Heart right ventricle (tissue), 16 donors: ENCODE measurements at regions not wholly inside any gene's neighbourhood (a gene's known extent, or its start where the extent isn't known, plus 50 kb on each side); places are given as distances from the start of the nearest gene placed in this dataset.

Experiments
- ATAC-seq, 8 donors: fragments of 200-7000 bp; cut with Tn5 transposase; one replicate each; pipeline ENCODE4 v1.9.1; 2020; ENCODE audit warnings: mild to moderate bottlenecking in 8 of 8, moderate library complexity in 8 of 8, moderate number of reproducible peaks in 1 of 8
- DNase-seq, 2 donors: peaks; one replicate each; pipeline ENCODE4 v3.0.0-alpha.2; 2020
- H3K27ac ChIP-seq, 10 donors: fragments of 200-600 bp; sonication (generic) in 2 of 10; one replicate each; pipeline versions ENCODE4 v1.5.0 to v1.8.0; 2020 to 2022; ENCODE audit warnings: mild to moderate bottlenecking in 3 of 10
- H3K27me3 ChIP-seq, 7 donors: fragments of 200-600 bp; one replicate each; pipeline ENCODE4 v1.8.0; 2021 to 2022; ENCODE audit warnings: mild to moderate bottlenecking in 2 of 7
- H3K36me3 ChIP-seq, 9 donors: fragments of 200-600 bp; sonication (generic) in 1 of 9; one replicate each; pipeline versions ENCODE4 v1.5.0 to v1.8.0; 2020 to 2022; ENCODE audit warnings: mild to moderate bottlenecking in 2 of 9
- H3K4me1 ChIP-seq, 9 donors: fragments of 200-600 bp; sonication (generic) in 1 of 9; one replicate each; pipeline versions ENCODE4 v1.5.0 to v1.8.0; 2020 to 2022; ENCODE audit warnings: mild to moderate bottlenecking in 4 of 9
- H3K4me3 ChIP-seq, 10 donors: fragments of 200-600 bp; sonication (generic) in 2 of 10; one replicate each; pipeline versions ENCODE4 v1.5.0 to v1.8.0; 2020 to 2022; ENCODE audit warnings: mild to moderate bottlenecking in 7 of 10, moderate library complexity in 2 of 10
- H3K9me3 ChIP-seq, 11 donors: fragments of 200-600 bp in 10 of 11; sonication (generic) in 2 of 11; one replicate each; pipeline versions ENCODE4 v1.5.0 to v1.8.0; 2013 to 2022; ENCODE audit warnings: mild to moderate bottlenecking in 2 of 11, control low read depth in 1 of 11, moderate library complexity in 1 of 11
- WGBS, 2 donors: extraction: QIAGEN DNeasy Blood & Tissue Kit; methylation state at CpG; one replicate each; pipeline ENCODE4 v1.1.7; 2013; ENCODE audit warnings: inconsistent platforms in 1 of 2; 5-methylcytosine and 5-hydroxymethylcytosine counted together
- intact Hi-C, 10 donors: fragments of 100-400 bp; cut with DNase I; formaldehyde crosslinking; loops; one replicate each; pipeline versions ENCODE4 v1.11.1 to v1.14.2; 2022
- TF ChIP-seq, protein P1 (sequence below), 9 donors: fragments of 200-600 bp; sonication (generic) in 2 of 9; IDR thresholded peaks; one replicate each; pipeline versions ENCODE4 v1.5.0 to v1.8.0; 2021 to 2022; ENCODE audit warnings: antibody characterized with exemption in 9 of 9, mild to moderate bottlenecking in 5 of 9, moderate library complexity in 1 of 9
- donor health status: Arrhythmogenic right ventricular cardiomyopathy.
- donor health status: ischemic (EF 13 %, LVEDD 7.1; RV severe dilation, severe dysfunction).
- donor health status: healthy with polysubstance abuse.
- donor health status: DM: no; HTN: yes; CAD: no.
- donor health status: DM: no; HTN: no; CAD: no.
- donor health status: ischemic (EF 25% LVEDD 6.9; RV normal size, moderate dysfunction).
- donor health status: ischemic (EF 25% LVEDD 5.7; RV mildly dilated, moderate dysfunction).
- donor health status: healthy.
- donor health status: DM: yes; HTN: yes; CAD: no.
- donor health status: Ischemic cardiomyopathy.
- donor health status: ischemic (EF 35%, LVEDD 5.7; RV mildly dilated, moderate dysfunction).
- donor health status: nonischemic (EF 11% LVEDD 7.7; RV severe dilation, severe dysfunction).
- donor health status: DM: yes; HTN: yes; CAD: no.
- donor health status: PGD.
- donor health status: ischemic (EF 29% LVEDD 5.4; RV normal size, mild dysfunction).
- donor health status: nonischemic (EF 23%, LVEDD 6.1; RV moderate dilation, normal function).

- 56 to 57% methylated on average over 2 of the region's 2 CpGs for WGBS, 2 donors
- Histone ChIP-seq H3K9me3 (no peaks in the 10 kb centered on the region), H3K4me3 (no peak overlapping the region), H3K27me3 (peaks cover 0 to 4% (median 0%) of the 10 kb centered on the region in 7 donors), H3K36me3 (no peaks in the 10 kb centered on the region), H3K27ac (no peak overlapping the region), H3K4me1 (no peaks in the 10 kb centered on the region)
- ATAC-seq (peak in 2 of 8 donors; percentile 16 to 50), DNase-seq (no peak)
- intact Hi-C loops: no loop called here
- TF ChIP-seq, protein P1, sequence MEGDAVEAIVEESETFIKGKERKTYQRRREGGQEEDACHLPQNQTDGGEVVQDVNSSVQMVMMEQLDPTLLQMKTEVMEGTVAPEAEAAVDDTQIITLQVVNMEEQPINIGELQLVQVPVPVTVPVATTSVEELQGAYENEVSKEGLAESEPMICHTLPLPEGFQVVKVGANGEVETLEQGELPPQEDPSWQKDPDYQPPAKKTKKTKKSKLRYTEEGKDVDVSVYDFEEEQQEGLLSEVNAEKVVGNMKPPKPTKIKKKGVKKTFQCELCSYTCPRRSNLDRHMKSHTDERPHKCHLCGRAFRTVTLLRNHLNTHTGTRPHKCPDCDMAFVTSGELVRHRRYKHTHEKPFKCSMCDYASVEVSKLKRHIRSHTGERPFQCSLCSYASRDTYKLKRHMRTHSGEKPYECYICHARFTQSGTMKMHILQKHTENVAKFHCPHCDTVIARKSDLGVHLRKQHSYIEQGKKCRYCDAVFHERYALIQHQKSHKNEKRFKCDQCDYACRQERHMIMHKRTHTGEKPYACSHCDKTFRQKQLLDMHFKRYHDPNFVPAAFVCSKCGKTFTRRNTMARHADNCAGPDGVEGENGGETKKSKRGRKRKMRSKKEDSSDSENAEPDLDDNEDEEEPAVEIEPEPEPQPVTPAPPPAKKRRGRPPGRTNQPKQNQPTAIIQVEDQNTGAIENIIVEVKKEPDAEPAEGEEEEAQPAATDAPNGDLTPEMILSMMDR (IDR thresholded peaks at IDR 0.05): no peak
Observed at GRCh38 chr2:121872651-121873050, 117.2 kb downstream of the TSN start.

DNA sequence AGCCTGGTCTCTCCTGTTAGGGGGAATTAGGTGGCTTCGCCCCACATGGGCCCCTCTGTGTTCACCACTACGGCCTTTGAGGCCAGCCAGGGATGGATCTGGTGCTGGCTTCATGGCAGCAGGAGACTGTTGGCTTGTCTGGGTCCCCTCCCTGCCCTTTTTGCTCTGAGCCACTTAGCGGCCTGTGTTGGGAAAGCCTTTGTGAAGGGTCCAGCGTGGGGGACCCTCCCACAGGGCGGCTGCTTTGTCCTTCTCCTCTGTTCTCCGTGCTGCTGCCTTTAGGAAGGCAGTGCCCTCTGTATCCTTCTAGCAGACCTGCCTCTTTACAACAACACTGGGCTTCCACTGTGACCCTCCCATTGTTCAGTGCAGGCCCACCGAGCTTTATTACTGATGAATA, 118.4 kb downstream of the TSN start:
- ATAC-seq: no peak
- 89 to 91% methylated on average over 7 of the region's 7 CpGs for WGBS, 2 donors
- no peaks in the 10 kb centered on the region for H3K9me3 ChIP-seq
- H3K27ac ChIP-seq: no peak overlapping the region
- no peak for DNase-seq
- H3K4me3 ChIP-seq: no peak overlapping the region
- H3K4me1 ChIP-seq: no peaks in the 10 kb centered on the region
- peaks cover 0 to 8% (median 0%) of the 10 kb centered on the region in 7 donors for H3K27me3 ChIP-seq
- intact Hi-C loops: no loop called here
- H3K36me3 ChIP-seq: no peaks in the 10 kb centered on the region
- TF ChIP-seq, protein P1 (IDR thresholded peaks at IDR 0.05): no peak

DNA sequence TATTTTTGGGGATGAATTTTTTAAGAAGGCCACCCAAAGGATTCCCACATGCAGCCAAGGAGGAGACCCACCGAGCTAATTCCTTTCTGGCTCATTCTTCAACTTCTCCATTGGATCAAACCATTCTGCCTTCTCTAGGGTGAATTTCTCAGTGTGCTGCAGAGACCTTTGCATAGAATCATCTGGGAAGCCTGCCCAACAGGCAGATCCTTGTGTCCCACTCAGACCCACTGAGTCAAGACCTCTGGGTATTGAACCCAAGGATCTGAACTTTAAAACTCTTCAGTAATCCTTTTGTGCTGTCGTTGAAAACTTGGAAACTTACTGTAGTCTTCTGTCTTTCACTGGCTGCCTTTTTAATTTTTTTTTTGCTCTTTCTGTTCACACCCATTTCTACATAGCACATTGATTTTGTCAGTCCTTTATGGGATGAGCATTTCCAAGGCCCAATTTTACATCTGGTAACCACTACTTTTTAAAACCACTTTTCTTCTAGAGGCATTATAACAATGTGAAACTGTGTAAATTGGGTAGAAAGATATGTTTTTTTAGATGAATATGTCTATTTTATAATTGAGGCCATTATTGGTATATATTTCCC, 120.2 kb downstream of the TSN start:
- no peak overlapping the region for H3K27ac ChIP-seq
- ATAC-seq: peak in 2 of 8 donors; percentile 20 to 51
- no peaks in the 10 kb centered on the region for H3K9me3 ChIP-seq
- H3K4me3 ChIP-seq: no peak overlapping the region
- H3K36me3 ChIP-seq: no peaks in the 10 kb centered on the region
- H3K27me3 ChIP-seq: peaks cover 0 to 8% (median 0%) of the 10 kb centered on the region in 7 donors
- H3K4me1 ChIP-seq: no peaks in the 10 kb centered on the region
- TF ChIP-seq, protein P1 (IDR thresholded peaks at IDR 0.05): no peak
- intact Hi-C loops: no loop called here
- no peak for DNase-seq
- WGBS, 2 donors: 70 to 78% methylated on average over 2 of the region's 2 CpGs

DNA sequence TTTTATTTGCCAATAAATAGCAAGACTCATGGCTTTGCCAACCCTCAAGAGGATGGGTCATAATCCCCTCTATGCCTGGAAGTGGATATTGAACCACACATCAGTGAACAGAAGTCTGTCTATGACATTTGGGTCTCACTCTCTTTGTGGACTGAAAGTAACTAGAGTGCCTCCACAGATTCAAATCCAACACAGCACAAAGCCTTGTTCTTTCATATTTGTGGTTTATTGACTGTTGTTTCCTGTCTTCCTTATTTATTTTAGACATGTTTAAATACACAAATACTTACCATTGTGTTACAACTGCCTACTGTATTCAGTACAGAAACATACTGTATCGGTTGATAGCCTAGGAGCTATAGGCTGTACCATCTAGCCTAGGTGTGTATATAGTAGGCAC, 121.9 kb downstream of the TSN start:
- H3K9me3 ChIP-seq: no peaks in the 10 kb centered on the region
- intact Hi-C loops: no loop called here
- no peaks in the 10 kb centered on the region for H3K36me3 ChIP-seq
- 97 to 100% methylated on average over 1 of the region's 1 CpG for WGBS, 2 donors
- no peak overlapping the region for H3K4me3 ChIP-seq
- ATAC-seq (no peak), DNase-seq (no peak)
- no peaks in the 10 kb centered on the region for H3K4me1 ChIP-seq
- no peak overlapping the region for H3K27ac ChIP-seq
- TF ChIP-seq, protein P1 (IDR thresholded peaks at IDR 0.05): no peak
- peaks cover 0 to 4% (median 0%) of the 10 kb centered on the region in 7 donors for H3K27me3 ChIP-seq
